NT2/D1 (cell line): ENCODE measurements at regions not wholly inside any gene's neighbourhood (a gene's known extent, or its start where the extent isn't known, plus 50 kb on each side); places are given as distances from the start of the nearest gene placed in this dataset.
"Not testable (repeated sequence)": the region's sequence is repeated elsewhere in the genome, so short reads cannot be mapped to it uniquely, and the experiment has no call there.

ENCODE experiments used
- SUZ12 ChIP-seq: IDR thresholded peaks from 2 replicates; pipeline ENCODE4 v1.6.1; 2011; ENCODE audit not compliant: insufficient read length, insufficient read depth; ENCODE audit errors: extremely low read depth
- YY1 ChIP-seq: IDR thresholded peaks from 2 replicates; pipeline ENCODE4 v1.6.1; 2011; ENCODE audit not compliant: insufficient read length, insufficient read depth
- ZNF274 ChIP-seq: IDR thresholded peaks from 2 replicates; pipeline ENCODE4 v1.6.1; 2011; ENCODE audit warnings: mild to moderate bottlenecking, low read depth, low read length

DNA sequence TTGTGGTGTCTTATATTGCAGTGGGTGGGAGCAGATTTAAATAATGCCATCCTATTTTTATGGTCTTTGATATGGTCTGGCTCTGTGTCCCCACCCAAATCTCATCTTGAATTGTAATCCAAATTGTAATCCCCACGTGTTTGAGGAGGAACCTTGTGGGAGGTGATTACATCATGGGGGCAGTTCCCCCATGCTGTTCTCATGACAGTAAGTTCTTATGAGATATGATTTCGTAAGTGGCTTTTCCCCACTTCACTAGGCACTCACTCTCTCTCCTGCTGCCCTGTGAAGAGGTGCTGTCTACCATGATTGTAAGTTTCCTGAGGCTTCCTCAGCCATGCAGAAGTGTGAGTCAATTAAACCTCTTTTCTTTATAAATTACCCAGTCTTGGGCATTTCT, 107.6 kb downstream of the TNFSF18 start:
- not testable (repeated sequence) for TF ChIP-seq ZNF274, SUZ12, YY1
